HCT116 (cell line): ENCODE measurements at regions not wholly inside any gene's neighbourhood (a gene's known extent, or its start where the extent isn't known, plus 50 kb on each side); places are given as distances from the start of the nearest gene placed in this dataset.

Experiments used
- ATAC-seq: fragments of 200-7000 bp; cut with Tn5 transposase; 2 replicates; pipeline ENCODE4 v1.9.1; 2020; ENCODE audit warnings: mild to moderate bottlenecking, moderate library complexity
- BruUV-seq: library from RNA; stranded (reverse); fragments of 400-500 nt; replicated peaks from 2 replicates; lab custom pipeline; 2021; lab: Mats Ljungman, UMichigan
- CTCF ChIA-PET: fragments of 300-600 bp; sonication (Branson Sonifier 250); formaldehyde crosslinking; loops from one replicate; lab custom pipeline; 2021; ENCODE audit warnings: antibody characterized with exemption; lab: Charles Lee
- POLR2A ChIA-PET: fragments of 300-600, 350-600 bp; sonication (Branson Sonifier 250); formaldehyde crosslinking; loops from one replicate; lab custom pipeline; 2021; ENCODE audit warnings: antibody characterized with exemption; lab: Charles Lee
- RAD21 ChIA-PET, 2 experiments: fragments of 300-600 bp; sonication (Branson Sonifier 250); formaldehyde crosslinking; loops; one replicate each; lab custom pipeline; 2023; ENCODE audit warnings: low total read pairs in 2 of 2; ENCODE audit not compliant: uncharacterized antibody in 2 of 2, unreplicated experiment in 2 of 2, low non-redundant PET in 1 of 2; lab: Charles Lee
- DNase-seq: peaks from one replicate; pipeline ENCODE4 v3.0.0-alpha.2; 2010; ENCODE audit warnings: low read depth, low spot score
- H2AFZ ChIP-seq: fragments of 200-600 bp; shearing (Covaris generic), sonication (generic); 2 replicates; pipeline ENCODE4 v1.6.1; 2017; ENCODE audit warnings: low read depth, mixed run types, mixed read lengths, antibody characterized with exemption, low read length; ENCODE audit not compliant: poor library complexity, severe bottlenecking
- H3K27ac ChIP-seq: 2 replicates; pipeline ENCODE4 v1.5.1; 2012; ENCODE audit warnings: low read depth, low read length
- H3K27me3 ChIP-seq: fragments of 200-600 bp; sonication (generic); 2 replicates; pipeline ENCODE4 v1.6.1; 2016; ENCODE audit warnings: mixed run types, low read length, mixed read lengths; ENCODE audit not compliant: insufficient read depth
- H3K36me3 ChIP-seq, 2 experiments: fragments of 200-500 bp in 1 of 2; fragments of 200-600 bp in 1 of 2; sonication (Bioruptor generic) in 1 of 2; sonication (generic) in 1 of 2; 2 replicates each; pipeline versions ENCODE4 v1.5.1 to v1.6.1; 2014 to 2016; ENCODE audit warnings: low read length in 2 of 2, inconsistent platforms in 1 of 2, mixed read lengths in 1 of 2, mixed run types in 1 of 2; ENCODE audit not compliant: insufficient read depth in 2 of 2, control insufficient read depth in 1 of 2
- H3K4me1 ChIP-seq, 2 experiments: fragments of 200-600 bp in 1 of 2; sonication (generic) in 1 of 2; 2 replicates each; pipeline versions ENCODE4 v1.5.1 to v1.6.1; 2012 to 2017; ENCODE audit warnings: low read length in 2 of 2, inconsistent platforms in 1 of 2, mild to moderate bottlenecking in 1 of 2, mixed read lengths in 1 of 2, mixed run types in 1 of 2, moderate library complexity in 1 of 2; ENCODE audit not compliant: insufficient read depth in 2 of 2, control insufficient read depth in 1 of 2
- H3K4me2 ChIP-seq: fragments of 200-600 bp; sonication (generic); 2 replicates; pipeline ENCODE4 v1.6.1; 2017; ENCODE audit warnings: mixed run types, low read length, mixed read lengths
- H3K4me3 ChIP-seq, 2 experiments: fragments of 200-600 bp in 1 of 2; sonication (generic) in 1 of 2; replicated peaks in 1 of 2; 2 replicates each; pipeline ENCODE4 v1.5.1; 2011 to 2016; ENCODE audit warnings: low read length in 2 of 2, control low read depth in 1 of 2, low read depth in 1 of 2, mild to moderate bottlenecking in 1 of 2, mixed read lengths in 1 of 2, mixed run types in 1 of 2
- H3K79me2 ChIP-seq: fragments of 200-600 bp; sonication (generic); 2 replicates; pipeline ENCODE4 v1.6.1; 2017; ENCODE audit warnings: mild to moderate bottlenecking, mixed run types, low read length, moderate library complexity, mixed read lengths; ENCODE audit not compliant: insufficient read depth
- H3K9ac ChIP-seq: fragments of 200-600 bp; sonication (generic); 2 replicates; pipeline ENCODE4 v1.6.1; 2016; ENCODE audit warnings: low read length, mixed read lengths
- H3K9me2 ChIP-seq: fragments of 200-600 bp; sonication (generic), shearing (Covaris generic); 2 replicates; pipeline ENCODE4 v1.6.1; 2017; ENCODE audit warnings: mixed run types, mild to moderate bottlenecking, moderate library complexity; ENCODE audit not compliant: insufficient read depth
- H3K9me3 ChIP-seq, 2 experiments: fragments of 200-500 bp in 1 of 2; fragments of 200-600 bp in 1 of 2; sonication (Bioruptor generic) in 1 of 2; sonication (generic) in 1 of 2; 2 replicates each; pipeline ENCODE4 v1.6.1; 2014 to 2017; ENCODE audit warnings: low read length in 2 of 2, mixed read lengths in 2 of 2, inconsistent platforms in 1 of 2, low read depth in 1 of 2, mild to moderate bottlenecking in 1 of 2, mixed run types in 1 of 2, moderate library complexity in 1 of 2; ENCODE audit not compliant: control insufficient read depth in 1 of 2, insufficient read depth in 1 of 2
- H4K20me1 ChIP-seq: fragments of 200-600 bp; sonication (generic), shearing (Covaris generic); 2 replicates; pipeline ENCODE4 v1.6.1; 2017; ENCODE audit warnings: mixed run types, mild to moderate bottlenecking, moderate library complexity; ENCODE audit not compliant: insufficient read depth
- ATF3 ChIP-seq: IDR thresholded peaks from 2 replicates; pipeline ENCODE4 v1.6.1; 2012
- CBX3 ChIP-seq: IDR thresholded peaks from 2 replicates; pipeline ENCODE4 v1.6.1; 2012; ENCODE audit warnings: low read depth
- CEBPB ChIP-seq: IDR thresholded peaks from 2 replicates; pipeline ENCODE4 v1.6.1; 2012; ENCODE audit warnings: low read depth
- EGR1 ChIP-seq: IDR thresholded peaks from 2 replicates; pipeline ENCODE4 v1.6.1; 2012; ENCODE audit warnings: low read depth
- ELF1 ChIP-seq: IDR thresholded peaks from 2 replicates; pipeline ENCODE4 v1.6.1; 2012; ENCODE audit warnings: low read depth, borderline replicate concordance
- EZH2 ChIP-seq: fragments of 200-600 bp; sonication (generic); IDR thresholded peaks from 2 replicates; pipeline ENCODE4 v1.6.1; 2017; ENCODE audit warnings: antibody characterized with exemption, mixed run types
- JUND ChIP-seq: IDR thresholded peaks from 2 replicates; pipeline ENCODE4 v1.6.1; 2012
- MAX ChIP-seq: IDR thresholded peaks from 2 replicates; pipeline ENCODE4 v1.6.1; 2012
- RAD21 ChIP-seq: IDR thresholded peaks from 2 replicates; pipeline ENCODE4 v1.6.1; 2012; ENCODE audit warnings: low read depth, mild to moderate bottlenecking
- SP1 ChIP-seq: IDR thresholded peaks from 2 replicates; pipeline ENCODE4 v1.6.1; 2012; ENCODE audit warnings: low read depth
- SRF ChIP-seq: IDR thresholded peaks from 2 replicates; pipeline ENCODE4 v1.6.1; 2012; ENCODE audit warnings: low read depth
- YY1 ChIP-seq: IDR thresholded peaks from 2 replicates; pipeline ENCODE4 v1.6.1; 2011; ENCODE audit warnings: low read length, low read depth, moderate library complexity, mild to moderate bottlenecking; ENCODE audit not compliant: insufficient replicate concordance; ENCODE audit errors: extremely low read depth
- ZBTB33 ChIP-seq: IDR thresholded peaks from 2 replicates; pipeline ENCODE4 v1.6.1; 2011; ENCODE audit warnings: mild to moderate bottlenecking, low read length, moderate library complexity; ENCODE audit not compliant: insufficient replicate concordance; ENCODE audit errors: extremely low read depth
- ZFX ChIP-seq: fragments of 450-650 bp; IDR thresholded peaks from 2 replicates; pipeline ENCODE4 v1.6.1; 2017
- ZNF274 ChIP-seq: fragments of 200-500 bp; sonication (Bioruptor generic); IDR thresholded peaks from 2 replicates; pipeline ENCODE4 v1.6.1; 2014; ENCODE audit warnings: mild to moderate bottlenecking, low read depth, low read length, inconsistent platforms
- intact Hi-C: fragments of 100-400 bp; cut with micrococcal nuclease; formaldehyde crosslinking; loops from 2 replicates; pipeline ENCODE4 v1.10.0; 2022
- TF ChIP-seq, protein P1 (sequence below): IDR thresholded peaks from 2 replicates; pipeline ENCODE4 v1.6.1; 2012; ENCODE audit warnings: low read depth
- TF ChIP-seq, protein P2 (sequence below), 3 experiments: fragments of 200-600 bp in 1 of 3; sonication (generic) in 1 of 3; IDR thresholded peaks in 2 of 3; conservative IDR thresholded peaks in 1 of 3; 2 replicates each; pipeline ENCODE4 v1.5.1; 2012 to 2017; ENCODE audit warnings: low read depth in 2 of 3, low read length in 2 of 3, antibody characterized with exemption in 1 of 3, borderline replicate concordance in 1 of 3, control low read depth in 1 of 3, mild to moderate bottlenecking in 1 of 3, mixed read lengths in 1 of 3, mixed run types in 1 of 3, moderate library complexity in 1 of 3; ENCODE audit not compliant: insufficient read depth in 1 of 3

GRCh38 chr13:111061358-111062045 lies 53.6 kb upstream of the ARHGEF7 start:
- Histone ChIP-seq H3K9ac (no peak overlapping the region), H3K4me1 (peaks cover 0 to 14% of the 10 kb centered on the region in 2 experiments; a peak in 1 of 4 replicates), H3K4me2 (no peak overlapping the region), H3K27me3 (no peaks in the 10 kb centered on the region), H2AFZ (no peak overlapping the region)
- RAD21 ChIA-PET = no interaction called here
- TF ChIP-seq JUND = no peak
- TF ChIP-seq ZNF274 = no peak
- no peak for TF ChIP-seq SRF
- no peak for TF ChIP-seq ZFX
- TF ChIP-seq, protein P1, sequence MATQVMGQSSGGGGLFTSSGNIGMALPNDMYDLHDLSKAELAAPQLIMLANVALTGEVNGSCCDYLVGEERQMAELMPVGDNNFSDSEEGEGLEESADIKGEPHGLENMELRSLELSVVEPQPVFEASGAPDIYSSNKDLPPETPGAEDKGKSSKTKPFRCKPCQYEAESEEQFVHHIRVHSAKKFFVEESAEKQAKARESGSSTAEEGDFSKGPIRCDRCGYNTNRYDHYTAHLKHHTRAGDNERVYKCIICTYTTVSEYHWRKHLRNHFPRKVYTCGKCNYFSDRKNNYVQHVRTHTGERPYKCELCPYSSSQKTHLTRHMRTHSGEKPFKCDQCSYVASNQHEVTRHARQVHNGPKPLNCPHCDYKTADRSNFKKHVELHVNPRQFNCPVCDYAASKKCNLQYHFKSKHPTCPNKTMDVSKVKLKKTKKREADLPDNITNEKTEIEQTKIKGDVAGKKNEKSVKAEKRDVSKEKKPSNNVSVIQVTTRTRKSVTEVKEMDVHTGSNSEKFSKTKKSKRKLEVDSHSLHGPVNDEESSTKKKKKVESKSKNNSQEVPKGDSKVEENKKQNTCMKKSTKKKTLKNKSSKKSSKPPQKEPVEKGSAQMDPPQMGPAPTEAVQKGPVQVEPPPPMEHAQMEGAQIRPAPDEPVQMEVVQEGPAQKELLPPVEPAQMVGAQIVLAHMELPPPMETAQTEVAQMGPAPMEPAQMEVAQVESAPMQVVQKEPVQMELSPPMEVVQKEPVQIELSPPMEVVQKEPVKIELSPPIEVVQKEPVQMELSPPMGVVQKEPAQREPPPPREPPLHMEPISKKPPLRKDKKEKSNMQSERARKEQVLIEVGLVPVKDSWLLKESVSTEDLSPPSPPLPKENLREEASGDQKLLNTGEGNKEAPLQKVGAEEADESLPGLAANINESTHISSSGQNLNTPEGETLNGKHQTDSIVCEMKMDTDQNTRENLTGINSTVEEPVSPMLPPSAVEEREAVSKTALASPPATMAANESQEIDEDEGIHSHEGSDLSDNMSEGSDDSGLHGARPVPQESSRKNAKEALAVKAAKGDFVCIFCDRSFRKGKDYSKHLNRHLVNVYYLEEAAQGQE = no peak
- TF ChIP-seq MAX = no peak
- TF ChIP-seq EGR1 = no peak
- no peak for TF ChIP-seq EZH2
- no peak for TF ChIP-seq ATF3
- no peak for TF ChIP-seq ZBTB33
- TF ChIP-seq, protein P2, sequence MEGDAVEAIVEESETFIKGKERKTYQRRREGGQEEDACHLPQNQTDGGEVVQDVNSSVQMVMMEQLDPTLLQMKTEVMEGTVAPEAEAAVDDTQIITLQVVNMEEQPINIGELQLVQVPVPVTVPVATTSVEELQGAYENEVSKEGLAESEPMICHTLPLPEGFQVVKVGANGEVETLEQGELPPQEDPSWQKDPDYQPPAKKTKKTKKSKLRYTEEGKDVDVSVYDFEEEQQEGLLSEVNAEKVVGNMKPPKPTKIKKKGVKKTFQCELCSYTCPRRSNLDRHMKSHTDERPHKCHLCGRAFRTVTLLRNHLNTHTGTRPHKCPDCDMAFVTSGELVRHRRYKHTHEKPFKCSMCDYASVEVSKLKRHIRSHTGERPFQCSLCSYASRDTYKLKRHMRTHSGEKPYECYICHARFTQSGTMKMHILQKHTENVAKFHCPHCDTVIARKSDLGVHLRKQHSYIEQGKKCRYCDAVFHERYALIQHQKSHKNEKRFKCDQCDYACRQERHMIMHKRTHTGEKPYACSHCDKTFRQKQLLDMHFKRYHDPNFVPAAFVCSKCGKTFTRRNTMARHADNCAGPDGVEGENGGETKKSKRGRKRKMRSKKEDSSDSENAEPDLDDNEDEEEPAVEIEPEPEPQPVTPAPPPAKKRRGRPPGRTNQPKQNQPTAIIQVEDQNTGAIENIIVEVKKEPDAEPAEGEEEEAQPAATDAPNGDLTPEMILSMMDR (IDR thresholded peaks at IDR 0.05 in 2 of 3, conservative IDR thresholded peaks at IDR 0.05 in 1 of 3; ENCODE audit: borderline replicate concordance in 1 of 3, insufficient read depth in 1 of 3, low read depth in 2 of 3, low read length in 2 of 3) = no peak
- TF ChIP-seq RAD21 = no peak
- no peak for TF ChIP-seq ELF1
- no peak for TF ChIP-seq CBX3
- no peak for TF ChIP-seq SP1
- TF ChIP-seq YY1 = no peak
- TF ChIP-seq CEBPB = no peak
- TF ChIP-seq, all 23 proteins: peak for 0
- POLR2A ChIA-PET = no interaction called here
- BruUV-seq = no TSS peak
- H3K79me2 ChIP-seq = no peaks in the 10 kb centered on the region
- H3K27ac ChIP-seq = no peak overlapping the region
- H3K9me2 ChIP-seq = no peaks in the 10 kb centered on the region
- no peak overlapping the region for H3K4me3 ChIP-seq
- H3K36me3 ChIP-seq = no peaks in the 10 kb centered on the region
- CTCF ChIA-PET = no interaction called here
- no peaks in the 10 kb centered on the region for H4K20me1 ChIP-seq
- intact Hi-C loops = no loop called here
- DNase-seq = no peak
- no peaks in the 10 kb centered on the region for H3K9me3 ChIP-seq
- no peak for ATAC-seq
